HK-2 (cell line): ENCODE measurements at regions not wholly inside any gene's neighbourhood (a gene's known extent, or its start where the extent isn't known, plus 50 kb on each side); places are given as distances from the start of the nearest gene placed in this dataset.
"Not testable (repeated sequence)": the region's sequence is repeated elsewhere in the genome, so short reads cannot be mapped to it uniquely, and the experiment has no call there.

Experiments used
- DNase-seq: peaks from one replicate; pipeline ENCODE4 v3.0.0-alpha.2; 2018; ENCODE audit not compliant: unreplicated experiment

DNA sequence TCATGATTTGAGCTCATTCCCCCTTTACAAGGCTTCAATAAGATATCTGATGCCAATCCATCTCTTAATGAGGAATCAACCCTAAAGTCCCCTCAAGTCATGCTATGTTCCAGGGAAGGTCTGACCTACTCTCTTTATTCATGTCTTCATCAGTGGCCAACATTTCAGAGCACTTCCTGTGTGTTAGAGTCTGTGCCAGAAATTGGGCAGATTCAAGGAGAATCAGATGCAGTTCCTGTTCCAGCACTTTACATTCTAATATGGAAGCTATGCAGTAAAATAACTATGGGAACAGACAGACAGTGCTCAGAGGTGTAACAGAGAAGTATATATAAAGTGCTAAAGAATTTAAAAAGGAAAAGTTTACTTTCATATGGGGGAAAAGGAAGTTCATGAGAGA is 193.4 kb upstream of the NR4A3 start:
- DNase-seq: no peak

DNA sequence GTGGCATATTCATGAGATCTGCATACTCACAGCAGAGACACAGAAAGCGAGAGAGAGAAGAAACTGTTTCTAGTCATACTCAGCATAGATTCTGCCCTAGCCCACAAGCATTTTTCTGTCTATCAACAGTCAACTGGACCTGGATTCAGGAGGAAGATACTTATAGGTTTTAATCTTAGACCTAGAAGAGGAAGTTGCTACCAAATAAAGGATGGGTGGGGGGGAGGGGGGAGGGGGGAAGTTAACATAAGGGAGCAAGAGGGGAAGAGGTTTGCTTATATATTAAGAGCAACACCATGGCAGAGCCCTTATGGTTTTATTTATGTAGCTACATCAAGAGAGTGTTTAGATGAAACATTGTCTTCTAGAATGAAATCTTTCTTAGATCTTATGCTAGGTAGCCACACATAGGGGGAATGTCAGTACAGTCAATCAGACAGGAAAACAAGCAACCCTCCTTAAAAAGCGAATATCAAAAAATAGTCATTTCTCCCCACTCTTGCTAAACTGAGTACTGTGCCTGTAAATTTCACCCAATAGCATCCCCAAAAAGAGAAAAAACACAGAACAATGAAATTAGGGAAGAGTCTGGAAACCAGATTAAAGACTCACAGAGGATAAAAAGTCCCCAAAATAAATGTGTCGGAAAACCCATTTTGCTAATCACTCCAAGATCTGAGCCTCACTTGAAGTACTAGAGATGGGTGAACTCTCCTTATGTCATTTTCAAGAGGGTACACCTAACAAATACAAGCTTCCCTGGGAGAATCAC is 192.7 kb upstream of the NR4A3 start:
- no peak for DNase-seq

DNA sequence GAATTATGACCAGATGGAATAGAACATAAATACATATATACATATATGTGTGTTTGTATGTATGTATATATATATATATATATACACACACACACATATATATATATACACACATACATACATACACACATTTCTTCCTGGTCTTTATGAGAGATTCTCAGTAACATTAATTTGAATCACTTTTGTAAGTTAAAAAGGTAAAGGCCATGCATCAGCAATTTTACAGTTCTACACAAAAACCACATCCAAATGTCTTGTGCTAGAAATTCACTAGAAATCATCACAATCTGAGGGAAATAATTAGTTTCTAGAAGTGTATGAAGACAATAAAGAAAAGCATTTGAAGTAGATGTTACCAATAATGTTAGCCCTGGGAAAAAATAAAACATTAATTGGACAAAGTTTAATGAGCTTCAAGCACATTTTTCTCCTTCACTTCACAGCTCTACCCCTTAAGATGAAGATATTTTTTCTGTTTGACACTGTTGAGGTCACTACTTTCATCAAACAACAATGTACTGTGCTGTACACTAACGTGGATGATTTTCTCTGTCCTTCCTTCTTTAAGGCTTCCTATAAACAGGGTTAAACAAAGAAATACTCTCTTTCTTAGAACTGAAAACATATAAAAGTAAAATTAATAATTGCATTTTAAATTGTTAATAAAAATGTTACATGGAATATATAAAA is 189.2 kb upstream of the NR4A3 start:
- DNase-seq: no peak

DNA sequence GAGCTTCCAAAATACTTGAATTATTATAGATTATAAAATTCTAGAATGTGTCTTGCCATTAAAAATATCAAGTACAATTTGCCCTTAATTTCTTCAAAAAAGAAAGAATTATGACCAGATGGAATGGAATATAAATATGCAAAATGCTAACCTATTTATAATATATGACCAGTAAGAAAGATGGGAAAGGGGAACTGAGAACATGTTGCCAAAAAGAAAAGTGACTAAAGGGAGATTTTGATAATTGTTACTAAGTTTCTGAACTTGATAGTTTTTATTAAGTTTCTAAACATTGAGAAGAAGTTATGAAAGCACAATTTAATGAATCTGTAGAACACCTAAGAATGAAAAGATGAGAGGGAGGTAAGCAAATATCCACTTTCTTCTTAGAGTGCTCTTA is 188.4 kb upstream of the NR4A3 start:
- no peak for DNase-seq

DNA sequence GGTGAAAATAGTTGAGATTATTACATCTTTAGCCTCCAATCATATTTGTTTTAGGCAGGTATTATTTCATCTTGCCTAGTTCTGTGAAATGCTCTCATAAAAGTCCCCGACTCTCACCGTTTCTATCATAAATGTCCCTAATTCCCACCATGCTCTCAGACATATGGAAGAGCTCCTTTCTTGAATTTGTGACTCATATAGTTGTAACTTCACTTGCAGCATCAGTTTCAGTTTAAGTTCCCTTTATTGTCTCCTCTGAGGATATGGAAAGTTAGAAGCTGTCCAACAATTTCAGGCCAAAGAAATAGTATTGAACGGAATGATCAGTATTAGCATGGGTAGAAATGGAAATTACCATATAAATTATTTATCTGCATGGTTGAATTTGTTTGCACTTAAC is 187.5 kb upstream of the NR4A3 start:
- no peak for DNase-seq

DNA sequence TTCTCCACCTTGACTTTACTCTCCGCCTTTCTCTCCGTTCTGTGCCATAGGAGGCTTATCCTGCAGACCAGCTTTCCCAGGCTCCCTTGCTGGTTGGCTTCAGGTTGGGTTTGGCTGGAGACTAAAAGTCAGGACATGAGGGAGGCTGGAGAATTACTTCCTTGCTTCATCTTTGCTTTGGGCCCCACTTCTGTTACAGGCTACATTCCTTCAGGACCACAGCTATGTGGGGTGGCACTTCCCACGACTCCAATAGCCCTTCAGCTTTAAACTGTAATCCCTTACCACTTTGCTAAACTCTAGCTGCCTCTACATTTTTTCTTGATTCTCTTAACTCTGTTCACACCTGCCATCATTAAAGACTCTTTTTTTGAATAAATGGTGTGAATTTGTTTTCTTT is 186.7 kb upstream of the NR4A3 start:
- DNase-seq: peak; percentile 2

DNA sequence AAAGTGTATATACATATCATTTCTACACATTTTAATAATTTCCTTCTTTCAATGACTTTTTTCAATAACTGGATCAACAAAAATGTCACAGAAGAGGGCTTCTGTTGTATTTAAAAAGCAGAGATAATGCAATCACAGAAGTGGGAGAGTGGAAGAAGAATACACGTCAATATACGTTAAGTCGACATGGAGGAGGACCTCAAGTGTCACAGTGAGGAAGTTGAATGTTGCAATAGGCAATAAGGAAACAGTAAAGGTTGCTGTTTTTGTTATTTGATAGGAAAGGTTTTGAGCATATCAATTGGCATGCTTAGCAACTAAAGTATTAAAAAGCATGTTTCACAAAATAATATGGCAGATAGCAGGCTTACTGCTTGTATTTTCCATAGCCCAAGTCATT is 184.0 kb upstream of the NR4A3 start:
- no peak for DNase-seq

DNA sequence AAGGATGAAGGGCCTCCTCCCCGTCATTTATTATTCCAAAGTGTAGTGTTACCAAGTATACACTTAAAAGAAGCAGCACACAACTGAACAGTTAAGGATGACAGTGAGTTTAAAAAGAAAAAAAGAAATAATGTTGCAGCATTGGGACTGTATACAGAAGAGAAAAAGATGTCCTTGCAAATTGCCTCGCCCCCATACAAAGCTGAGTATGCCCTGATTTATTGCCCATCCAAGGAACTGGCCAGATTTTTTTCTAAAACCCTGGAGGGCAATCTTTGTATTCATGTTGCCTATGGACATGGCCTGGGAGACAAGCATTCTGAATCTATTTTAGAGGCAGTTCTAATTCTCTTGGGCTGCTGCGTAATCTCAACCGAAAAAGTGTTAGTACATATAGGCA is 182.7 kb upstream of the NR4A3 start:
- DNase-seq: no peak

DNA sequence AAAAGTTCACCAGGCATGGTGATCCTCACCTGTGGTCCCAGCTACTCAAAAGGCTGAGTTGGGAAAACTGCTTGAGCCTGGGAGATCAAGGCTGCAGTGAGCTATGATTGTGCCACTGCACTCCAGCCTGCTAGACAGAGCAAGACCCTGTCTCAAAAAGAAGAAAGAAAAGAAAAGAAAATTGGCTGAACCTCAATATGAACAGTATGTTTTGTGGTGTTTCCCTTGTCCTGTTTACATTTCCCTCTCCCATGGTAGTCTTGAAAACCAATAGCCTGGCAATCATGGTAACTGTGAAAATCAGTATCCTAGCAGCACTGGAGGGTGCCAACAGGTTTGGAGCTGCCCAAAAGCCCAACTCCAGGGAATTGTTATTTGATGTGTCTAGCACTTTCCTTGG is 174.1 kb upstream of the NR4A3 start:
- no peak for DNase-seq

DNA sequence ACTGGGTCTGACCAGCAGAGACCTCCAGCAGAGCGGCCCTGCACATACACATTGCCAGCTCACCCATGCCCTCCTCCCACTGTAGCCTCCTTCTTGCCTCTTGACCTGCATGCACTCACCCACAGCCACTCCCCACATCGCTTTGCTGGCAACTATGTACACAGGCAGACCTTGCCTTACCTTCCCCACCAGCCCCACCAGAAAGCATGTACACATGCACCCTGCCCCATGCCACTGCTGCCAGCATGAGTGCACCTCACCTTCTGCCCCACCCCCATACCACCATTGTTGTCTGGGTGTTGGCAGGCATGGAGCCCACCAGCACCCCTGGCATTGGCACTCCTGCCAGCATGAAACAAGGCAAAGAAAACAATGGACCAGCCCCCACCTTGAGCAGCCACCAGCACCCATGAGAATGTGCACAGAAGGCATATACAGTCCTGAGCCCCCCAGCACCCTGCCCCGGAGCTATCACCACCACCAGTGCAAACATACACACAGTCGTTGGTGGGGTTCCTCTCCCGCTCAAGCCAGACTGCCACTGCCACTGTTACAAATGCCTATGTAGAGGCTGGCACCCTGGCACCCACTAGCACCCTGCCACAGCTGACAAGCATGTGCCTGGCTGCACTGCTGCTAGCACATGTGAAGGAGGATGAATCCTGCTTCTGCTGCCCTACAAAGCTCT is 171.4 kb upstream of the NR4A3 start:
- DNase-seq: no peak

DNA sequence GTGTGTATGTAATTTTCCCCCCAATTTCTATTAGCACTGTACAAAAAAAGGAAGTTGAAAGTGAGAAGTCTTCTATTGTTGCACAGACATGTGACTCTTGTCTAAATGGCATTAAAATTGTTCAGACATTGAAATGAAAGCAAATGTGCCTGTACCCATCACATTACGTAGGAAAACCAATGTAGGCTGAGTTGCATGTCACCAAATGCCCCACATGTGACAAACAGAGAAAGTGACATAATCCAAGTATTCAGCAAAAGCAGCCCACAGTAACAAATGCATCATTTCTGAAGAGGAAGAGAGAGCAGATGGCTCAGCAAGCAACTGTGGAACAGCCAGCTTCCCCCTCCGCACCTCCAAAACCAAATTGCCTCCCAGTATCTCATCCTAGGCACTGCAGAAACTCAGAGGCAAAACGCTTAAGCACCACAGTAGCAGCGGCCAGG is 161.5 kb upstream of the NR4A3 start:
- no peak for DNase-seq

DNA sequence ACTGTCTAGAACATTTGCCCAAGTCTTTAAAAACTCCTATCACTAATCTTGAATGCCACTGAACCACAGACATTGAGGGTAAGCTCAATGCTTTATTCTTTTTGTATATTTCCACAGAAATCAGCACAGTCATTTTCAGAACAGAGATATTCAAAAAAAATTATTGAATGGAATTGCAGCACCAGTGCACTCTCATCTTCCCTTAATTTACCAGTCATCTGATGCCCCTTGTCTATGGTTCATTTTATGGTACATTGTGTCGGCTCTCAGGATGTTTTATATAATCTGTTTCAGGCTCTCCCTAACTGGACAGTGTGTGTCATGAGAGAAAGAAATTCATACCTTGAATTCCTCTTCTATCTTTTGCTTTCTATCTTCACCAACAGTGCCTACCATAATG is 158.4 kb upstream of the NR4A3 start:
- DNase-seq: no peak

DNA sequence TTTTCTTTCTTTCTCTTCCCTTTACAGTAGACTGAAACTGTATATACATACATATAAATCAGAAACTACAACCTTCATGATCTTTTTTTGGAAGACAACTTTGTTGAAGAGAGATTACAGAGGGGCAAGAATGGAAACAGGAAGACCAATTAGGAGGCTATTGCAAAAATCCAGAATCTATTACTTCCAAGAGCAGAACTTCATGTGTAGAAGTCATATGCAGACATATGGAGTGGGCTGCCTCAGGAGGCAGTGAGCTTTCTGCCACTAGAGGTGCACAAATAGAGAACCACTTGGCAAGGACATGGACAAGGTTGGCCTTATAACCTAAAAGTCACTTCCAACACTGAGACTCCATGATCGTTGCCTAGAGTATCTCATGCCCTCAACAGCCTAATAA is 157.8 kb upstream of the NR4A3 start:
- DNase-seq: no peak

DNA sequence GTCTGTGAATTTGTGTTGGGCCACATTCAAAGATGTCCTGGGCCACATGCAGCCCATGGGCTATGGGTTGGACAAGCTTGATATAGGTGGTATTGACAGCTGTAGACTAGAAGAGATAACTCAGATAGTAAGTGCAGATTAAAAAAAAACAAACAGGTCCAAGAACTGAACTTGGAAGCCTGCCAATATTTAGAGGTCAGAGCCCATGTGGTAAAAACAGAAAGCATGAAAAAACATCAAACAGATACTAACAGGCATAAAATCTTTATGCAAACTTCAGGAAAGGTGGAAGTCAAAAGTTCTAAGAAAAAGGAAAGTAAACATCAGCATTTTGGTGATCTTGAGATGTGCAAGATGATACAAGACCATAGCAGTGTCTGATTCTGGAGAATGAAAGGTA is 155.1 kb upstream of the NR4A3 start:
- DNase-seq: no peak

DNA sequence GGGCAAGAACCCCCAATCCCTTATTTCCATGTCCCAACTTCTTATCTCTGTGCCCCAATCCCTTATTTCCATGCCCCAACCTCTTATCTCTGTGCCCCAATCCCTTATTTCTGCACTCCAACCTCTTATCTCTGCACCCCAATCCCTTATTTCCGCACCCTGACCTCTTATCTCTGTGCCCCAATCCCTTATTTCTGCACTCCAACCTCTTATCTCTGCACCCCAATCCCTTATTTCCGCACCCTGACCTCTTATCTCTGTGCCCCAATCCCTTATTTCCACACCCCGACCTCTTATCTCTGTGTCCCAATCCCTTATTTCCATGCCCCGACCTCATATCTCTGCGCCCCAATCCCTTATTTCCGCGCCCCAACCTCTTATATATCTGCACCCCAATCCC is 150.8 kb upstream of the NR4A3 start:
- not testable (repeated sequence) for DNase-seq

DNA sequence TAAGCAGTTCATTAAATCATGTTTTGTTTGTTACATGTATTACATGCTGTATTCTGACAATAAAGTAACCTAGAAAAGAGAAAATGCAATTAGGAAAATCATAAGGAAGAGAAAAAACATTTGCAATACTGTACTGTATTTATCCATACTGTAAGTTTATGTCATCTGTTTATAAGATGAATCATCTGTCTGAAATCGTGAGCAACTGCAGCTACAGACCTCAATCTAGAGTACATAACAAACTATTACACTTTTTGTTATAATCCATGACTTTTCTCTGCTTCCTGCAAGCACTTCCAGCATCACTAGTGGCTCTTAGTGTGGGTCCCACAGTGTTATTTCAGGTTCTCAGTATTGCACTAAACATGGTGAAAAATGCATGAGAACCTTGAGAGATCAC is 144.4 kb upstream of the NR4A3 start:
- DNase-seq: no peak

DNA sequence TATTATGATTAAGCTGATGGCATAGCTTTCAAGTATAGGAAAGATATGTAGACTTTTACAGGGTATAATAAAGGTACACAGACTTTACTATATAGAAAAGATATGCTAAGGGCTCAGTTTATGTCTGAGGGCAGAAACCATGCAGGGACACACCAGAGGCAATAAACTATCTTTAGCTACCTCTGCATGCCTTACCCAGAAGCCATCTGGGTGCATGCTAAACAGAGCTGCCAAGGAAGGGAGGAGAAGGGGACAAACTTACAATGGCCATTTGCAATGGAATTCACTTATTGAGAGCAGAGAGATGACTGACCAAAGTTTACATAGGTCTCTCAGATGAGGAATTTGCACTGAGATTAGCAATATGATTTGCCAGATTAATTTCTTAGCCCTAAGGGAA is 143.1 kb upstream of the NR4A3 start:
- no peak for DNase-seq

DNA sequence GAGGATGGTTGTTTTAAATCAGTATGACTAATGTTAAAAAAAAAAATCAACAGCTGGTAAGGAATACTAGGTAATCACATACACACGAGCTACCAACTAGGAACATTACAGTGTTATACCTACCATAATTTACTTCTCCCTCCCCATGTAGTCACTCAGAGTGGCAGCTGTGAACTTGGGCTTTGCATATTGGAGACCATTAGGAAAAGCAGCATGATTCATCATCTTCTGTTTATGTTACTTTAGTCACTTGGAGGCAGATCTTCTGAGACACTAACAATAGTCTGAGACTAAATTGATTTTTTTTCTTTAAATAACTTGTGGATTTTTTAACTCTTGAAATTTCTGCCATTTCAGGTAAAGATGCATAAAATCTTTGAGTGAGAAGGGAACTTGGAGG is 141.5 kb upstream of the NR4A3 start:
- DNase-seq: no peak

DNA sequence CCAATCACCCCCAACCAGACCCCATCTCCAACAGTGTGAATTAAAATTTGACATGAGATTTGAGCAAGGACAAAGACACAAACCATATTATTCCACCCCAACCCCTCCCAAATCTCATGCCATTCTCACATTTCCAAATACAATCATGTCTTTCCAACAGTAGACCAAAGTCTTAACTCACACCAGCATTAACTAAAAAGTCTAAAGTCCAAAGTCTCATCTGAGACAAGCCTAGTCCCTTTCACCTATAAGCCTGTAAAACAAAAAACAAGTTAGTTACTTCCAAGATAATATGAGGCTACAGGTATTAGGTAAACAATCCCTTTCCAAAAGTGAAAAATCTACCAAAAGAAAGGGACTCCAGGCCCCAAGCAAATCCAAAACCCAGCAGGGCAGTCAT is 140.6 kb upstream of the NR4A3 start:
- DNase-seq: no peak

DNA sequence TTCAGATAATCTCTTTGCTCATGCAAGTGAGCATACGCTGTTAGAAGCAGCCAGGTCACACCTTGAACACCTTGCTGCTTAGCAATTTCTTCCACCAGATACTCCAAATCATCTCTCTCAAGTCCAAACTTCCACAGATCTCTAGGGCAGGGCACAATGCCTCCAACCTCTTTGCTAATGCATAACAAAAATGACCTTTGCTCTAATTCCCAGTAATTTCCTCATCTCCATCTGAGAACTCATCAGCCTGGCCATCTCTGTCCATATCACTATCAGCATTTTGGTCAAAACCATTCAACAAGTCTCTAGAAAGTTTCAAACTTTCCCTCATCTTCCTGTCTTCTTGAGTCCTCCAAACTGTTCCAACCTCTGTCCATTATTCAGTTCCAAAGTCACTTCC is 139.3 kb upstream of the NR4A3 start:
- no peak for DNase-seq

DNA sequence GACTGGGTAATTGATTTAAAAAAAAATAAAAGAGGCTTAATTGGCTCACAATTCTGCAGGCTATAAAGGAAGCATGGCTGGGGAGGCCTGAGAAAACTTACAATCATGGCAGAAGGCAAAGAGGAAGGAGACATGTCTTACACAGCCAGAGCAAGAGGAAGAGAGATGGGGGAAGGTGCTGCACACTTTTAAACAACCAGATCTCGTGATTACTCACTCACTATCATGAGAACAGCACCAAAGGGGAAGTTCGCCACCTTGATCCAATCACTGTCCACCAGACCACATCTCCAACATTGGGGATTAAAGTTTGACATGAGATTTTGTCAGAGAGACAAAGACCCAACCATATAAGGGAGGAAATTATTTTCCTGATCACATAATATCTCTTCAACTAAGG is 138.8 kb upstream of the NR4A3 start:
- no peak for DNase-seq

DNA sequence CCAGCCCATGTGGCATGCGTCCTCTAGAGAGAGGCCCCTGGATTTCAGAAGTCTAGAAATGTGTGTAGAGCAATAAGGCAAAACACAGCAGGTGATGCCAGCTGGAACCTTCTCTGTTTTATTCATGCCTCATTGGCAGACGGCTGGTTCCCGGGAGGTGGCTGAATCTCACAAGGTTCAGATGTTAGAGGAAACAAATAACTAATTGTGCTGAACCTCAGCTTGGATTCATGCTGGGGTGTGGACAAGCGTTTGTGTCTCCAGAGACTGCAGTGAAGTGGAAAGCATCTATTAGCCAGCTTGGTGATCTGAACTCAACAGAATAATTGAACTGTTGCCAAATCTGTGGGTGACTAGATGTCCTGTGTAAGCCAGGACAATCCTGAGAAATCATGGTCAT is 131.1 kb upstream of the NR4A3 start:
- no peak for DNase-seq

DNA sequence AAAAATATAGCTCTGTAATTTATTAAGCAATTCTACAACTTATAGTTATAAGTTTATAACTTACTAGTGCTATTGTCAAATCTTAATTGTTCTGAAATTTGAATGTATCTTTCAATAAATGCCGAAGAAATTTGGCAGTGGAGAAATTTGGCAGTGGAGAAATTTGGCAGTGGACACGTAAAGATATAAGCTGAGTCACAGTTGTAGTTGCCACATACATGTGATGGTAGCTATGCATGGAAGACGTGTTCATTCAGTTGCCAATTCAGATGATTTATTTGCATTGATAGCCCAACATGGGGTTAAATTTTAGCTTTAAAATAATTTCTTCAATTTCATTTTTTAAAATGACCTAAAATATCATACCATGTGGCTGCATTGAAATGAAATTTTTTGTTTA is 127.8 kb upstream of the NR4A3 start:
- no peak for DNase-seq
